Heart left ventricle (tissue), 16 donors: ENCODE measurements at regions not wholly inside any gene's neighbourhood (a gene's known extent, or its start where the extent isn't known, plus 50 kb on each side); places are given as distances from the start of the nearest gene placed in this dataset.

Experiments
- ATAC-seq, 4 donors: fragments of 200-7000 bp; cut with Tn5 transposase; one replicate each; pipeline ENCODE4 v1.9.1; 2020 to 2022; ENCODE audit warnings: moderate library complexity in 4 of 4, mild to moderate bottlenecking in 3 of 4, moderate number of reproducible peaks in 1 of 4
- DNase-seq, 5 donors: peaks; one replicate each; pipeline ENCODE4 v3.0.0-alpha.2; 2020
- H3K27ac ChIP-seq, 12 donors: fragments of 200-600 bp; sonication (generic) in 4 of 12; one replicate each; pipeline versions ENCODE4 v1.5.0 to v1.8.0; 2016 to 2022; ENCODE audit warnings: mild to moderate bottlenecking in 2 of 12
- H3K27me3 ChIP-seq, 9 donors: fragments of 200-600 bp; sonication (generic) in 2 of 9; one replicate each; pipeline versions ENCODE4 v1.5.1 to v1.8.0; 2016 to 2022; ENCODE audit warnings: mild to moderate bottlenecking in 3 of 9
- H3K36me3 ChIP-seq, 9 donors: fragments of 200-600 bp; sonication (generic) in 2 of 9; one replicate each; pipeline versions ENCODE4 v1.5.0 to v1.8.0; 2018 to 2022; ENCODE audit warnings: mild to moderate bottlenecking in 2 of 9
- H3K4me1 ChIP-seq, 12 donors: fragments of 200-600 bp; sonication (generic) in 4 of 12; one replicate each; pipeline versions ENCODE4 v1.5.0 to v1.8.0; 2016 to 2022; ENCODE audit warnings: mild to moderate bottlenecking in 3 of 12
- H3K4me3 ChIP-seq, 12 donors: fragments of 200-600 bp; sonication (generic) in 4 of 12; one replicate each; pipeline versions ENCODE4 v1.5.0 to v1.8.0; 2017 to 2022; ENCODE audit warnings: mild to moderate bottlenecking in 9 of 12, moderate library complexity in 4 of 12
- H3K9me3 ChIP-seq, 12 donors: fragments of 200-600 bp; sonication (generic) in 4 of 12; one replicate each; pipeline versions ENCODE4 v1.5.0 to v1.8.0; 2016 to 2022; ENCODE audit warnings: mild to moderate bottlenecking in 1 of 12
- POLR2A ChIP-seq, 2 donors: fragments of 450-650 bp; IDR thresholded peaks; one replicate each; pipeline ENCODE4 v1.6.1; 2017; ENCODE audit warnings: antibody characterized with exemption in 2 of 2, mild to moderate bottlenecking in 2 of 2, moderate library complexity in 2 of 2
- WGBS, 4 donors: extraction: QIAGEN DNeasy Blood & Tissue Kit in 2 of 4; methylation state at CpG; one replicate each; pipeline versions ENCODE4 v1.1.5 to v1.1.7; 2013 to 2018; 5-methylcytosine and 5-hydroxymethylcytosine counted together
- intact Hi-C, 10 donors: fragments of 100-400 bp; cut with DNase I; formaldehyde crosslinking; loops; one replicate each; pipeline versions ENCODE4 v1.11.1 to v1.14.2; 2022
- TF ChIP-seq, protein P1 (sequence below), 12 donors: fragments of 200-600 bp; sonication (generic) in 4 of 12; IDR thresholded peaks; one replicate each; pipeline versions ENCODE4 v1.5.0 to v1.8.0; 2018 to 2022; ENCODE audit warnings: antibody characterized with exemption in 12 of 12, mild to moderate bottlenecking in 5 of 12
- donor health status: ischemic (EF 13 %, LVEDD 7.1; RV severe dilation, severe dysfunction).
- donor health status: healthy with polysubstance abuse.
- donor health status: DM: no; HTN: yes; CAD: no.
- donor health status: DM: no; HTN: no; CAD: no.
- donor health status: ischemic (EF 25% LVEDD 6.9; RV normal size, moderate dysfunction).
- donor health status: ischemic (EF 25% LVEDD 5.7; RV mildly dilated, moderate dysfunction).
- donor health status: healthy.
- donor health status: DM: yes; HTN: yes; CAD: no.
- donor health status: ischemic (EF 35%, LVEDD 5.7; RV mildly dilated, moderate dysfunction).
- donor health status: nonischemic (EF 11% LVEDD 7.7; RV severe dilation, severe dysfunction).
- donor health status: DM: yes; HTN: yes; CAD: no.
- donor health status: PGD.
- donor health status: ischemic (EF 29% LVEDD 5.4; RV normal size, mild dysfunction).
- donor health status: nonischemic (EF 23%, LVEDD 6.1; RV moderate dilation, normal function).

DNA sequence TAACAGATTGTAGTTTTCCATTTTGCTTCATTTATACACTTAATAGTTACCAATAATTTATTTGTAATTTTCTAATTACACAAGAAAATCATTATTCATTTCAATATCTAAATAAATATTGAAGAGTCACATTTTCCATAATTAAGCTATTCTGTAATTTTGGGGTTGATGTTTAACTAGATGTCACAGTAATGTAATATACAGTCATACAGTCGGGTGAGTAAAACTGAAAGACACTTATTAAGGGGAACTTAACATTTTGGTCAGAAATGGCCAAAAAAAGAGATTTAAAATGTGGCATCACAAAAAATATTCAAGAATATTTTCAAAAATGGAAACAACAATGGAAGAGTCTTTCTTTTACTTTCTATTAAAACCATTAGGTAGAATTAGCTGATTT, 1080.3 kb downstream of the ARAP2 start:
- H3K9me3 ChIP-seq: peaks cover 0 to 6% (median 0%) of the 10 kb centered on the region in 12 donors
- TF ChIP-seq, protein P1, sequence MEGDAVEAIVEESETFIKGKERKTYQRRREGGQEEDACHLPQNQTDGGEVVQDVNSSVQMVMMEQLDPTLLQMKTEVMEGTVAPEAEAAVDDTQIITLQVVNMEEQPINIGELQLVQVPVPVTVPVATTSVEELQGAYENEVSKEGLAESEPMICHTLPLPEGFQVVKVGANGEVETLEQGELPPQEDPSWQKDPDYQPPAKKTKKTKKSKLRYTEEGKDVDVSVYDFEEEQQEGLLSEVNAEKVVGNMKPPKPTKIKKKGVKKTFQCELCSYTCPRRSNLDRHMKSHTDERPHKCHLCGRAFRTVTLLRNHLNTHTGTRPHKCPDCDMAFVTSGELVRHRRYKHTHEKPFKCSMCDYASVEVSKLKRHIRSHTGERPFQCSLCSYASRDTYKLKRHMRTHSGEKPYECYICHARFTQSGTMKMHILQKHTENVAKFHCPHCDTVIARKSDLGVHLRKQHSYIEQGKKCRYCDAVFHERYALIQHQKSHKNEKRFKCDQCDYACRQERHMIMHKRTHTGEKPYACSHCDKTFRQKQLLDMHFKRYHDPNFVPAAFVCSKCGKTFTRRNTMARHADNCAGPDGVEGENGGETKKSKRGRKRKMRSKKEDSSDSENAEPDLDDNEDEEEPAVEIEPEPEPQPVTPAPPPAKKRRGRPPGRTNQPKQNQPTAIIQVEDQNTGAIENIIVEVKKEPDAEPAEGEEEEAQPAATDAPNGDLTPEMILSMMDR (IDR thresholded peaks at IDR 0.05): no peak
- TF ChIP-seq POLR2A (IDR thresholded peaks at IDR 0.05): no peak
- no peak for DNase-seq
- 85 to 88% (median 86%) methylated on average over 1 of the region's 1 CpG for WGBS, 4 donors
- no peak overlapping the region for H3K4me3 ChIP-seq
- no peaks in the 10 kb centered on the region for H3K4me1 ChIP-seq
- no peak for ATAC-seq
- H3K27ac ChIP-seq: no peak overlapping the region
- no peaks in the 10 kb centered on the region for H3K27me3 ChIP-seq
- H3K36me3 ChIP-seq: no peaks in the 10 kb centered on the region
- intact Hi-C loops: no loop called here

GRCh38 chr4:35166466-35166865, 1077.8 kb downstream of the ARAP2 start:
- H3K4me1 ChIP-seq: no peaks in the 10 kb centered on the region
- ATAC-seq (no peak), DNase-seq (no peak)
- 60 to 75% (median 68%) methylated on average over 5 of the region's 5 CpGs for WGBS, 4 donors
- TF ChIP-seq POLR2A (IDR thresholded peaks at IDR 0.05): no peak
- TF ChIP-seq, protein P1 (IDR thresholded peaks at IDR 0.05): no peak
- no peaks in the 10 kb centered on the region for H3K27me3 ChIP-seq
- H3K9me3 ChIP-seq: peaks cover 0 to 6% (median 0%) of the 10 kb centered on the region in 12 donors
- intact Hi-C loops: no loop called here
- H3K36me3 ChIP-seq: no peaks in the 10 kb centered on the region
- H3K4me3 ChIP-seq: no peak overlapping the region
- no peak overlapping the region for H3K27ac ChIP-seq

GRCh38 chr4:35167385-35167784, 1076.9 kb downstream of the ARAP2 start:
- ATAC-seq (no peak), DNase-seq (no peak)
- intact Hi-C loops: no loop called here
- no peaks in the 10 kb centered on the region for H3K4me1 ChIP-seq
- WGBS, 4 donors: 36 to 62% (median 54%) methylated on average over 2 of the region's 2 CpGs
- peaks cover 0 to 6% (median 0%) of the 10 kb centered on the region in 12 donors for H3K9me3 ChIP-seq
- H3K36me3 ChIP-seq: no peaks in the 10 kb centered on the region
- no peak for TF ChIP-seq POLR2A (IDR thresholded peaks at IDR 0.05)
- TF ChIP-seq, protein P1 (IDR thresholded peaks at IDR 0.05): no peak
- no peaks in the 10 kb centered on the region for H3K27me3 ChIP-seq
- H3K27ac ChIP-seq: no peak overlapping the region
- H3K4me3 ChIP-seq: no peak overlapping the region

GRCh38 chr4:35175487-35175886, 1068.8 kb downstream of the ARAP2 start:
- H3K4me3 ChIP-seq: no peak overlapping the region
- H3K36me3 ChIP-seq: no peaks in the 10 kb centered on the region
- TF ChIP-seq, protein P1 (IDR thresholded peaks at IDR 0.05): no peak
- no peak for TF ChIP-seq POLR2A (IDR thresholded peaks at IDR 0.05)
- H3K9me3 ChIP-seq: no peaks in the 10 kb centered on the region
- no peak overlapping the region for H3K27ac ChIP-seq
- intact Hi-C loops: no loop called here
- ATAC-seq (no peak), DNase-seq (no peak)
- 61 to 78% (median 74%) methylated on average over 4 of the region's 4 CpGs for WGBS, 4 donors
- H3K27me3 ChIP-seq: no peaks in the 10 kb centered on the region
- no peaks in the 10 kb centered on the region for H3K4me1 ChIP-seq
